ENCODE measurements at regions not wholly inside any gene's neighbourhood (a gene's known extent, or its start where the extent isn't known, plus 50 kb on each side); places are given as distances from the start of the nearest gene placed in this dataset.

- Histone ChIP-seq H3K27me3 (ENCODE audit: insufficient read depth, low read length) (no peaks in the 10 kb centered on the region), H3K9ac (ENCODE audit: low read length) (no peak overlapping the region), H3K4me1 (ENCODE audit: insufficient read depth, low read length) (no peaks in the 10 kb centered on the region), H3K79me2 (ENCODE audit: insufficient read depth, low read length) (no peaks in the 10 kb centered on the region), H3K36me3 (ENCODE audit: insufficient read depth, low read length) (no peaks in the 10 kb centered on the region), H2AFZ (ENCODE audit: low read depth, low read length) (no peak overlapping the region), H3K9me3 (ENCODE audit: insufficient read depth, low read depth, low read length) (no peaks in the 10 kb centered on the region), H3K4me2 (ENCODE audit: low read length) (no peak overlapping the region), H3K4me3 (ENCODE audit: insufficient read depth, low read depth, low read length) (no peak overlapping the region), H4K20me1 (ENCODE audit: insufficient read depth, low read length) (no peaks in the 10 kb centered on the region), H3K27ac (ENCODE audit: low read depth, low read length) (no peak overlapping the region)
- Mint-ChIP-seq H3K4me3 (ENCODE audit: unreplicated experiment) (no peak overlapping the region), H3K36me3 (ENCODE audit: low read depth, unreplicated experiment) (peaks cover under 1% of the 10 kb centered on the region), H3K9me3 (ENCODE audit: unreplicated experiment) (peaks cover 8% of the 10 kb centered on the region), H3K4me1 (ENCODE audit: low read depth, unreplicated experiment) (no peaks in the 10 kb centered on the region), H3K27me3 (ENCODE audit: low read depth, unreplicated experiment) (peaks cover 3% of the 10 kb centered on the region), H3K27ac (ENCODE audit: unreplicated experiment) (no peak overlapping the region)
- FAIRE-seq, result no peak
- no peak for DNase-seq (ENCODE audit: low read depth)
- no peak for TF ChIP-seq CTCF (IDR thresholded peaks at IDR 0.05; ENCODE audit: insufficient read depth, low read depth, low read length)
- no peak for TF ChIP-seq EZH2 (IDR thresholded peaks at IDR 0.05; ENCODE audit: insufficient read depth, low read length)
Measured at GRCh38 chr6:169062272-169062671, 191.4 kb downstream of the THBS2 start.

GRCh38 chr6:169058634-169059033 is 195.0 kb downstream of the THBS2 start:
- Histone ChIP-seq H3K79me2 (ENCODE audit: insufficient read depth, low read length) (no peaks in the 10 kb centered on the region), H4K20me1 (ENCODE audit: insufficient read depth, low read length) (no peaks in the 10 kb centered on the region), H2AFZ (ENCODE audit: low read depth, low read length) (no peak overlapping the region), H3K4me1 (ENCODE audit: insufficient read depth, low read length) (no peaks in the 10 kb centered on the region), H3K36me3 (ENCODE audit: insufficient read depth, low read length) (no peaks in the 10 kb centered on the region), H3K4me2 (ENCODE audit: low read length) (no peak overlapping the region), H3K9ac (ENCODE audit: low read length) (no peak overlapping the region), H3K4me3 (ENCODE audit: insufficient read depth, low read depth, low read length) (no peak overlapping the region), H3K27me3 (ENCODE audit: insufficient read depth, low read length) (no peaks in the 10 kb centered on the region), H3K27ac (ENCODE audit: low read depth, low read length) (no peak overlapping the region), H3K9me3 (ENCODE audit: insufficient read depth, low read depth, low read length) (no peaks in the 10 kb centered on the region)
- Mint-ChIP-seq H3K27ac (ENCODE audit: unreplicated experiment) (no peak overlapping the region), H3K4me1 (ENCODE audit: low read depth, unreplicated experiment) (no peaks in the 10 kb centered on the region), H3K36me3 (ENCODE audit: low read depth, unreplicated experiment) (peaks cover 1% of the 10 kb centered on the region), H3K9me3 (ENCODE audit: unreplicated experiment) (peaks cover 12% of the 10 kb centered on the region), H3K4me3 (ENCODE audit: unreplicated experiment) (no peak overlapping the region), H3K27me3 (ENCODE audit: low read depth, unreplicated experiment) (peaks cover 3% of the 10 kb centered on the region)
- DNase-seq (ENCODE audit: low read depth) (no peak), FAIRE-seq (no peak)
- TF ChIP-seq EZH2 (IDR thresholded peaks at IDR 0.05; ENCODE audit: insufficient read depth, low read length) (no peak), CTCF (IDR thresholded peaks at IDR 0.05; ENCODE audit: insufficient read depth, low read depth, low read length) (no peak)

- no peaks in the 10 kb centered on the region for H3K27me3 Mint-ChIP-seq (ENCODE audit: low read depth, unreplicated experiment)
- no peak for FAIRE-seq
Measured at GRCh38 chr6:169052462-169052861, 201.2 kb downstream of the THBS2 start.

More at GRCh38 chr6:169052462-169052861, 201.2 kb downstream of the THBS2 start:
- Mint-ChIP-seq H3K27ac (ENCODE audit: unreplicated experiment) (no peak overlapping the region), H3K4me1 (ENCODE audit: low read depth, unreplicated experiment) (no peaks in the 10 kb centered on the region), H3K36me3 (ENCODE audit: low read depth, unreplicated experiment) (peaks cover 1% of the 10 kb centered on the region), H3K9me3 (ENCODE audit: unreplicated experiment) (peaks cover 4% of the 10 kb centered on the region), H3K4me3 (ENCODE audit: unreplicated experiment) (no peak overlapping the region)
- TF ChIP-seq CTCF (IDR thresholded peaks at IDR 0.05; ENCODE audit: insufficient read depth, low read depth, low read length), result no peak
- no peak for TF ChIP-seq EZH2 (IDR thresholded peaks at IDR 0.05; ENCODE audit: insufficient read depth, low read length)
- Histone ChIP-seq H3K4me2 (ENCODE audit: low read length) (no peak overlapping the region), H3K9me3 (ENCODE audit: insufficient read depth, low read depth, low read length) (no peaks in the 10 kb centered on the region), H3K27me3 (ENCODE audit: insufficient read depth, low read length) (no peaks in the 10 kb centered on the region), H3K36me3 (ENCODE audit: insufficient read depth, low read length) (no peaks in the 10 kb centered on the region), H3K4me1 (ENCODE audit: insufficient read depth, low read length) (peaks cover 3% of the 10 kb centered on the region), H3K4me3 (ENCODE audit: insufficient read depth, low read depth, low read length) (no peak overlapping the region), H4K20me1 (ENCODE audit: insufficient read depth, low read length) (no peaks in the 10 kb centered on the region), H2AFZ (ENCODE audit: low read depth, low read length) (no peak overlapping the region), H3K27ac (ENCODE audit: low read depth, low read length) (no peak overlapping the region), H3K79me2 (ENCODE audit: insufficient read depth, low read length) (no peaks in the 10 kb centered on the region), H3K9ac (ENCODE audit: low read length) (no peak overlapping the region)
- DNase-seq (ENCODE audit: low read depth), result no peak
